Frontal cortex (tissue), 3 donors: ENCODE measurements at regions not wholly inside any gene's neighbourhood (a gene's known extent, or its start where the extent isn't known, plus 50 kb on each side); places are given as distances from the start of the nearest gene placed in this dataset.

ENCODE experiments used
- DNase-seq, 2 donors: peaks; one replicate each; pipeline ENCODE4 v3.0.0; 2012; ENCODE audit warnings: low spot score in 2 of 2
- FAIRE-seq: peaks from 2 replicates; lab custom pipeline; 2012; peaks lifted over from hg19 to GRCh38; lab: Jason Lieb, UNC
- donor health status: control.
- donor health status: control.
- donor health status: control.

DNA sequence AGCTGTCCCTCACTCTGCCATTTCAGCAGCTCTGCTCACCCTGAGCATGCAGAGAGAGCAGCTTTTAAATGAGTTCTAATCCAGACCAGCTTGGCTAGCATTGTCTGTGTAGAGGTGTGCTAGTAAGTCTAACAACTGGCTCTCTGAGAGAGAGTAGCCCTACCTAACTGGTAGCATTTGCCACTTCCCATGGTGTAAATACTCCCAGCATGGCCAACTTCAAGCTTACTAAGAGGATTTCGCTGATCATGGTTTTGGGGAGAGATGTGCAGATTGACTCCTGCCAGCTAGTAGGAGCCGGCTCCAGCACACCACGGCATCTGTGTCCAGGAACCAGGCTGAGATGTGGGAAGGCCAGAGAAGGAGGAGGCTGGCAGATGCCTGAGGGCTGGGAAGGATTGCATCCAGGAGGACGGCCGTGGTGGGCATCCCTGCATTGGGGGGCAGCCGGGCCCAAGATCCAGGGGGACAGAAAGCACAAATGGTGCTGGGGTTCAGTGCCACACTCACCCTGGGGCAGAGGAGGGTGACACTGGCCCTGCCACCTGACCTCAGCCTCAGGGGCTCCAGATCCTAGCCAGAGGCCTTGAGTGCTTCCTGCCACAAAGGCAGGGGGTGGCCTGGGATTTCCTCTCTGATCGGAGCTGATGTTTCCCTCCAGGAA, 394.9 kb upstream of the TNRC6C start:
- no peak for DNase-seq
- FAIRE-seq, result no peak

DNA sequence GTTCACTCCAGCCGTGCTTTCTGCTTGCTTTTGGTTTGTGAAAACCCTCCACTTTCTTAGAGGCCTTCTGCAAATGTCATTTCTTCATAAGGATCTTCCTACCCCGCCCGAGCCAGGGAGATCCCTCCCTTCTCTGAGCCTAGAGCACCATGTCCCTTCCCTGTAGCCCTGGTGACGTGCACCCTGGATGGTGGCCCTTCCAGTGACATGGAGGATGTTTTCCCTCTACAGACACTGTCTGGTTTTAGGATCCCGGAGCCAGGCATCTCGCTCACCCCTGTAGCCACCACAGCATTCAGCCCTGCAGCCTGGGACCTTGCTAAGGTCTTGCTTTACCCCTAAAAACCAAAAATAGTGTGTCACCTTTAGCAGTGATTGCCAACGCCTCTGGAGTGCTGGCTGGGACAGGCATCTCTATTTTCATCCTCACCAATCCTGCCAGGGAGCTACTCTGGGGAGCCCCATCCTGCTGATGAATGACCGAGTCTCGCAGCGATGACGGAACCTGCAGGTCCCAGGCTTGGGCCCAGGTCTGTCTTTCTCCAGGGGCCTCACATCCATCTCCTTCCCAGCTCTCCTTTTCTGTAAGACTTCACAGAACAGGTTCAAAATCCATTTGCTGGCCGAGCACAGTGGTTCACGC, 394.1 kb upstream of the TNRC6C start:
- DNase-seq (no peak), FAIRE-seq (no peak)

DNA sequence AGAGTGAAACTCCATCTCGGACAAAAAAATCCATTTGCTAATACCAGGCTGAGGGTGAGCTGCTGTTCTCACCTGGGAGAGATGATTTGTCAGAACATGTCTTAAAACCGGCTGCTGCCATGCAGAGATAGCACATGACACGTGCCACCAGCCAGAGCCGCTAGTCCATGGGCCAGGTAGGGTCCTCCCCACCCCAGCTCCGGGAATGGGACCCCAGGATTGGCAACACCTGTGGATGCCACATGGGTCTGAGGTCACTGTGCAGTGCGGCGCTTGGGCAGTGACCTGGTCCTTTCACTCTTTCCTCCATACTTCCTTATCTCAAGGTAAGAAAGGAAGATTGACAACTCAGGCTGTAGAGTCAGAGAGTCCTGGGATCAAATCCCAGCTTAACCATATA, 393.3 kb upstream of the TNRC6C start:
- FAIRE-seq (no peak), DNase-seq (no peak)

DNA sequence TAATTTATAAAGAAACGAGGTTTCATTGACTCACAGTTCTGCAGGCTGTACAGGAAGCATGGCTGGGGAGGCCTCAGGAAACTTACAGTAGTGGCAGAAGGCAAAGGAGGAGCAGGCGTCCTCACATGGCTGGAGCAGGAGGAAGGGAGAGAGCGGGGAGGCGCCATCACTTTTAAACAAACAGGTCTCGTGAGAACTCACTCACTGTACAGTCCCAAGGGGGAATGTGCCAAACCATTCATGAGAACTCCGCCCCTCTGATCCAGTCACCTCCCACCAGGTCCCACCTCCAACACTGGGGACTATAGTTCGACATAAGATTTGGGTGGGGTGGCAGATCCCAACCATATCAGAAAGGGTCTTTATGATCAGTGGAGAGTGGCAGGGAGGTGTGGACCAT, 392.4 kb upstream of the TNRC6C start:
- no peak for DNase-seq

DNA sequence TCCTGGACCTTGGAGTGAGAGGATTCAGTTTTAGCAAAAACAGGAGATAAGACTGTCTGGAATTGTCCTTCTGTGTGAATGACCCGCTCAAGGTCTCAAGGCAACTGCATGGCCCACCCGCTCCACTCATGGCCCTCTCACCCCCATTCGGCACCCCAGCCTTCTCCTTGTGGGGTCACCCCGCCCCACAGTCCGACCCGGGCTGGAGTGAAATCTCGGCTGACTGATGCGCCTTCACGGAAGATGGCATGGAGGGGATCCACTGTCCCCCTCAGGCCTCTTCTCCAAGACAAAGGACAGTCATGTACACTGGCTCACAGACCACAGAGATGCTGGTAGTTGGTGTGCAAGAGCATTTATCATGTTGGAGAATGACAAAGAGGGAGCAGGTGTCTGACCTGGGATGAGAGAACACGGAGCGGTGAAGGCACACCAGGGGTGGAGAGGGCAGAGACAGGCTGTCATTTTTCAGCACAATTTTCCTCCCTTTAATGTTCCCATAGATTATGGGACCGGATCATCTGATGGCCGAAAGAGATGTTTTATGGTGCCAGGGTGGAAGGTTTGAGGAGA, 391.9 kb upstream of the TNRC6C start:
- DNase-seq, result no peak

More for the DNA sequence above, 392.4 kb upstream of the TNRC6C start:
- no peak for FAIRE-seq

DNA sequence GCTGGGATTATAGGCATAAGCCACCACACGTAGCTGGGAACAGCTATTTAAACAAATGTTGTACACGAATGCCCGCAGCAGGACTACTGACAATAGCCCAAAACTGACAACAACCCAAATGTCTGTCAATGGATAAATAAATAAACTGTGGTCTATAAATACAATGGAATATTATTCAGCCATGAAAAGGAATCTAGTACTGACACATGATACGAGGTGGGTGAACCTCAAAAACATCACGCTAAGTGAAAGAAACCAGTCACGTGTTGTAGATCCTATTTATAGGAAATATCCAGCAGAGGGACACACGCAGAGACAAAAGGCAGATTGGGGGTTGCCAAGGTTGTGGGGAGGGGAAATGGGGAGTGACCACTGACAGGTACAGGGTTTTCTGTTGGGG, 390.0 kb upstream of the TNRC6C start:
- FAIRE-seq (no peak), DNase-seq (no peak)

More for the DNA sequence above, 391.9 kb upstream of the TNRC6C start:
- FAIRE-seq, result no peak

DNA sequence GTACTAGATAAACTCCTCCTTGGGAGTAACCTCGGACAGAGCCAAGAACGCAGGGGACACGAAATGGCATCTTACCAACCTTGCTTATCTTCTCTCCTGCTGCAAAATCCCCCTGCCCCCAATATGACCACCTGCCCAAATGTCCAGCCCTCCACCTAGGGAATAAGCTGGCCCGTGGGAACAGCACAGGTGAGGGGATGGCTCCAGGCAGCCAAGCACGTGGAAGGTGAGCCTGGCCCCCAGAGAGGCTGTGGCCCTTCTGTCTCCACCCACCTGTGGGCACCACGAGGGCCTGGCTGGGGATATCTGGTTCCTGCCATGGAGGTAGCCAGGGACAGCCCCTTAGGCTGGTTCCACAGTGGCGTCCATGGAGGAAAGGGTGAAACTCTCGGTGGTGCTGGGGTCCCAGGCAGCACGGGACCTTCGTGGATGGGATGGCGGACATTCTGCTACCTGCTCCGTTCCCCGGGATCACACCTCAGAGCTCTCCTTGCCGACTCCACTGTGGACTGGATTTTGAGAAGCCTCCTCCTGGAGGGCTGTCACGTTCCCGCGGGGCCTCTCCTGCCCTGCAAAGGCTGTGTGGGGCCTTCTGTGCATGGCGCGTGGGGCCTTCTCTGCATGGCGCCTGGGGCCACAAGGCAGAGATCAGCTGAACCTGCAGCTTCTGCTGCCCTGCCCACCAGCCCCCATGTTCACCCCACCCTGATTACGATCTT, 388.5 kb upstream of the TNRC6C start:
- FAIRE-seq (no peak), DNase-seq (no peak)

DNA sequence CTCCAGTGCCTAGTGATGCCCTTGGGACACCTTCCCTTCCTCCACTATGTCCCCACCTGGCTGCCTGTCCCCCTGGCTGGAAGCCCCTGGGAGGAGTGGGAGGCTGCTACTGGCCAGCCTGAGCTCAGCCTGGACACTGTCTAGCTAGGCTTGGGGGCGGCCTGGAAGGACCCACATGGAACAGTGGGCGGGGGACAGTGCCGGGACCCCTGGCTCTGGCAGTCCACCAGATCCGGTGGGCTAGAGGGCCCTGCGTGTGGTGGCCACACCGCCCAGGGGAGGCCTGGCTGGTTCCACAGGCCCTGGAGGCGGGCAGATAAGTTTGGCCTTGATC, 388.0 kb upstream of the TNRC6C start:
- DNase-seq, result no peak
- no peak for FAIRE-seq

DNA sequence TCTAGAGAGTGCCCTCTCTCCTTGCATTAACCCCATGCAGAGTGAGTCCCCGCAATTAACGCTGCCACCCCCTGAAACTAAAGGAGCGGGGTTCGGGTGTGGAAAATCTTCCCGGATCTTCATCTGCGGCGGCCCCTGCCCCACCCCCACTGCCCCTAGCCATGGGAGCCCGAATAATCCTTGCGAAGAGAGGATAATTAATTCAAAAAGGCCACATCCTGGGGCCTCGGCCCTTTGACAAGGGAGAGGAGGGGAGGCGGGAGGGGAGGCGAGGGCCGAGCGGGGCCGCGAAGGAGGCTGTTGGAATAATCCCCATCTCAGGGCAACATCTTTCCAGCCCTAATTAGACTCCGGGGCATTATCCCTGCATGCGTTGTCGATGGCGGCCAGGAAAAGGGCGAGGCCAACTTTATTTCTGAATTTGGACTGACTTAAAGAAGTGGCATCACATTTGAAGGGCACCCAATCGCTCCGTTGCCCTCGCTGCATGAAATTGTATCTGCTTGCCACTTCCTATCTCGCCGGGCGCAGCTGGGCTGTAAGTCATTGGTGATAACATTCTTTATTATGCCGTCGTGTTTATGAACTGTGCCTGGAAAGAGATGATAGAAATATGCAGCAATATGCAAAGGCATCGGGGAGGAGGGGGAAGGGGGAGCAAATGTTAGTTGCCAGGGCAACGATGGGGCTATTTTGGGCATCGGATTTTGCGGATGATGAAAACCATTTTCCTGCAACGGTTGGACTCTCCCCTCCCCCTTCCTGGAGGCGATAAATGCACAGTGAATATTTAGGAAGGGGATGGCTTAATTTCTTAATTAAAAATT, 387.1 kb upstream of the TNRC6C start:
- FAIRE-seq (no peak), DNase-seq (peak in 1 of 2 donors; percentile 55)

DNA sequence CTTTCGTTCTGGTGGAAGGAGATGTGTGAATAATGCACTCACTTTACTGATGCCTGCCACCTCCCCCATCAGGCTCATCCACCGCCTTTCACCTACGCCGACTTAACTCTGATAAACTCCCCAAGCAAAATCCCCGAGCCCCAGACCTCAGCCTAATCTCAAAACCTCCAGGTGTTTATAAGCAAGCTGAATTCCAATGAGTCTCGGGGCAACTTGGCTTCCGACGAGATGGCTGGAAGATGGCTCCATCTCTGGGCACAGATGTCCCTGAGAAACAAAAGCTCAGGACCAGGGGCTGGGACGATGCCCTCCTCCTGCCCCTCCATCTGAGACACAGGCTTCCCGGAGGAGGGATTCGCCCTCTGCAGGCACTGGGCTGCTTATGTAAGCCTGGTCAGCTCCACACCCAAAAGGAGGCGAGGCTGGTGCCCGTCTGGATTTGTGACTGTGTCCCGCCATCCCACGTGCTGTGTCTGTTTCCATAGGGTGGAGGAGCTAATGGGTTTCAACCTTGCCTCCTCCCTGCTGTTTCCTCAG, 386.4 kb upstream of the TNRC6C start:
- DNase-seq, result no peak
- no peak for FAIRE-seq

DNA sequence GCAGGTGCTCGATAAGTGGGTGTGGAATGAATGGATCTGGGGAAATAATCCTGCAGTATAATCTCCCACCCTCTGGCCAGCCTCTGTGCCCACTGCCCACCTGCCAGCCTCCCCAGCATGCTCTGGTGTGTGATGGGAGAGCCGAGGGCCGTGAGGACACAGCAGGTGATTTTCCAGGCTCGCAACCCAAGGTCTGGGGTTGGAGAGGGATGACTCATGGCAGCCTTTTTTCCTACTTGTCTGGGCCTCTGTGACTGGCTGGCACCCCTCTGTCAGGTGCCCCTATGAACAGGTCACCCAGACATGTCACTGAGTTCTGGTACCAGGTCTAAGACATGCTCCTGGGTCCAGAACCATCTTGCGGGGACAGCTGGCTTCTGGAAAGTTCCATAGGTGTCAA, 385.7 kb upstream of the TNRC6C start:
- FAIRE-seq, result no peak

DNA sequence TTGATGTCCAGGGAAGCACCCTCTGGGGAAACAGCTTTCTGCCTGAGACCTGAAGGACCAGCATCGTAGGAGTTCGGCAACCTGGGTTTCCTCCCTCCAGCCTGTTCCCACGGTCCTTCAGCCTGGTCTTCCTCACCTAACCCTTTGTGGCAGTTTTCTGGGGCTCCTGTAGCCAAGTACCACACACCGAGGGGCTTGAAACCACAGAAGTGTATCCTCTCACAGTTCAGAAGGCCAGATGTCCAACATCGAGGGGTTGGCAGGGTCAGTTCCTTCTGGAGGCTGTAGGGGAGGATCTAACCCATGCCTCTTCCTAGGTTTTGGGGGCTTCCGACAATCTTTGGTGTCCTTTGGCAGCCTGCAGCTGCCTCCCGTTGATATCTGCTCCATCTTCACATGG, 381.0 kb upstream of the TNRC6C start:
- no peak for FAIRE-seq
- no peak for DNase-seq

More for the DNA sequence above, 385.7 kb upstream of the TNRC6C start:
- no peak for DNase-seq

DNA sequence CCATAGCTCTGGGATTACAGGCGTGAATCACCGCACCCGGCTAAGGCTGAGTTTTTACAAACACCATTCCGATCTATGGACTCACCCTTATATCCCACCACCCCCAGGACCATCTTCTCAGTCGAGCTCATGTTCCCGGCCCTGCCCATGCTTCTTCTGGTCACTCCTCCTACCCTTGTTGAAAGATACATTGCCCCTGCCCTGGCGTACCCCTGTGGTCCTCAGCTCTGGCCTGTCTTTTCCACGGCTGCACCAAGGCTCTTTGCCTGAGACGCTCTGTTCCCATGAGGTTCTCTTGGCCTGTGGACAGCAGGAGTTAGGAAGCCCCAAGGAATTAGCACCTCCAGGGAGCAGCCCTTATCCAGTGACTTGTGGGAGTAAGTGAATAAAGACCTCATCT, 379.4 kb upstream of the TNRC6C start:
- FAIRE-seq (no peak), DNase-seq (no peak)

DNA sequence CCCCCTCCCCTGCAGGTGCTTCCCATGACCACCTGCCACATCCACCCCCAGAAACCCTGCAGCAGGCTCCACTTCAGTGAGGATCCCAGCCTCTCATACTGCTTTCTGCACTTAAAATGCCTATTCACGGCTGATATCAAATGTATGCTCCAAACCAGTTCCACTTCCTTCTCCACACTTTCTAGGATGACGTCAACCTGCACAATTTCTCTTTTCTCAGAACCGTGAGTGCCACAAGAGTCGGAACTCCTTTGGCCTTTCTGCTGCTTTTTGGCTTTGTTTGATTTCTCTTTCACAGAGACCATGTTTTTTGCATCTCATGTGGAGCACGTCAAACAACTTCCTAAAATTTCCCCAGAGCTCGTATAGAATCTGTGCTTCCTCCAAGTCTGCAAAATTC, 378.8 kb upstream of the TNRC6C start:
- DNase-seq (no peak), FAIRE-seq (no peak)

DNA sequence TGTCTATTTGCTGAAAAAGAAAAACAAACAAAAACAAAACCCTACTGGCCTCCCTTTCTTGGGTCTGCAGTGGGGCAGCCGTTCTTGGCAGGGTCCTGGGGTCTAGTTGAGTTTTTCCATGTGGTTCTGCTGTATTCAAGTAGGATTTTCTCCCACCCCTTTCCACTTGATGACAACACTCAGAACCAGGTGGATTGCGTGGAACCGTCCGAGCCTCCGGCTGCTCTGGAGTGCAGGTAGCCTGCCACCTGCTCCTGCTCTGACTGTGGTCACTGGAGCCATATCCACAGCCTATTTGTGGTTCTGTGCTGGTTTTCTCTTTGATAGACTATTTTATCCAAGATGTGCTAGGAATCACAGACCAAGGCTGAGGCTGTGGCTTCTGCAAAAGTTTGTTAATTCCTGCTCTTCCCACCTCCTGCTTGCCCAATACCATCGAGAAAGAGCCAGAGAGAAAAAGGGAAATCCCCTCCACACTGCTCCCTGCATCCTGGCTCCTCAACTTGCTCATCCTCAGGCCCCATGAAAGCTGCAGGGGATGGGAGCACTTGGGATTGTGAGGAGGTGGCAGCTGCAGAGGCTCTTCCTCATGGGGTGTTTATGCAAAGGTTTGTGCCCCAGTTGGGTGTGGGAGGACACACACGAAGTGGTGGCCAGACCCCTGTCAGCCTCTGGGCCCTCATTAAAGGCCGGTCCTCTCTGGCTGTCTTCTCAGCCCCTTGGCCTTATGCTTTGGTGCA, 377.8 kb upstream of the TNRC6C start:
- no peak for DNase-seq
- no peak for FAIRE-seq

DNA sequence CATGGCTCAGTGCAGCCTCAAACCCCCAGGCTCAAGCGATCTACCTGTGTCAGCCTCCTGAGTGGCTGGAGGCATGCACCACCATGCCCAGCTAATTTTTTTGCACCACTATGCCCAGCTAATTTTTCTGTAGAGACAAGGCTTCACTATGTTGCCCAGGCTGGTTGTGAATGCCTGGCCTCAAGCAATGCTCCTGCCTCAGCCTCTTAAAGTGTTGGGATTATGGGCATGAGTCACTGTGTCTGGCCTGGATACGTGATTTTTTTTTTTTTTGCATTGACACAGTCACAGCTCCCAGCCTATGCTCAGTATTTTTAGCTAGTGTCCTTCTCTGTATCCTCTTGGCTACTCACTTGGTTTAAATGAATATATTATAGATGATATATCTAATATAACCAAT, 377.0 kb upstream of the TNRC6C start:
- DNase-seq (no peak), FAIRE-seq (no peak)

DNA sequence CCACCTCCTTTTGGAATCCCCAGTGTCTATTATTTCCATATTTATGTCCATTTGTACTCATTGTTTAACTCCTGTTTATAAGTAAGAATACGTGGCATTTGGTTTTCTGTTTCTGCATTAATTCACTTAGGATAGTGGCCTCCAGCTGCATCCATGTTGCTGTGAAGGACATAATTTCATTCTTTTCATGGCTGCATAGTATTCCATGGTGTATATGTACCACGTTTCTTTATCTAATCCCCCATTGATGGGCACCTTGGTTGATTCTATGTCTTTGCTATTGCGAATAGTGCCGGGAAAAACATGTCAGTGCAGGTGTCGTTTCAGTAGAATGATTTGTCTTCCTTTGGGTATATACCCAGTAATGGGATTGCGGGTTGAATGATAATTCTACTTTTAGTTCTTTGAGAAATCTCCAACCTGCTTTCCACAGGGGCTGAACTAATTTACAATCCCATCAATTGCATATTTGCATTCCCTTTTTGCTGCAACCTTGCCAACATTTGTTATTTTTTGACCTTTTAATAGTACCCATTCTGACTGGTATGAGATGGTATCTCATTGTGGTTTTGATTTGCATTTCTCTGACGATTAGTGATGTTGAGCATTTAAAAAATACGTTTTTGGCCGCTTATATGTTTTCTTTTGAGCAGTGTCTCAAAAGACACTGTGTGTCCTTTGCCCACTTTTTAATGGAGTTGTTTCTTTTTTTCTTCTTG, 373.2 kb upstream of the TNRC6C start:
- DNase-seq (no peak), FAIRE-seq (no peak)

DNA sequence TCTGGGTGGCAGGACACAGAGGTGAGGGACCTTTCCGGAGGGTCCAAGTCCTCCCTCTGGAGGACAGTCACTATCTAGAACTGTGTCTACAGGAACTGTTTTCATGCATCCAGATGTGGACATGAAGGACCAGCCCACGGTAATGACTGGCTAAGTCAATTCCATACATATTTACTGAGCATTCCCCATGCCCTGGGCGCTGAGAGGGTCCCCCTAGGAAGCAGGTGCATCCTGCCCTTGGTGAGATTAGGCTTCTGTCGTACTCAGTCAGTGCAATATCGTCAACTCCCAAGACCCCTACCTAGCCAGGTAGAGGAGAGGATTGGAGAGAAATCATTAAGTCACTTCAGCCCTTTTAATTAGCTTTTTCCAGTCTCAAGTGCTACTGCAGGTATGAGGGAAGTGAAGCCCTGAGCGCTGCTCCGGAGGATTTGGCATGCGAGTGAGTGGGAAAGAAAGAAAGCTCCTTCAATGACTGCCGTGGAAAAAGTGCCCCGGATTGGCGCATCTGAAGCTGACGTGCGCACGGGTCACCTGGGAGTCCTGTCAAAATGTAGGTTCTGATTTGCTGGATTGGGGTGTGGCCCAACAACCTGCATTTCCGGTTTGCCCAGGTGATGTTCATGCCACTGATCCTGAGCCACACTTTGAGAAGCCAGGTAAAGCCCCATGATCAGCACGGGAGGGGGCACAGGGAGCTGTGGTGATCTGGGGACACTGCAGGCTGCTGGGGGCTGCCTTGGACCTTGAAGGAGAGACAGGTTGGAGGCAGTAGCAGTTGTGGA, 367.4 kb upstream of the TNRC6C start:
- FAIRE-seq (no peak), DNase-seq (no peak)
